ENCODE measurements at regions not wholly inside any gene's neighbourhood (a gene's known extent, or its start where the extent isn't known, plus 50 kb on each side); places are given as distances from the start of the nearest gene placed in this dataset.

GRCh38 chr11:35087648-35088047, 51.3 kb upstream of the CD44 start:
- TF ChIP-seq EP300 (IDR thresholded peaks at IDR 0.05) (no peak), POLR2AphosphoS2 (conservative IDR thresholded peaks at IDR 0.05; ENCODE audit: low read length) (no peak), BCL3 (IDR thresholded peaks at IDR 0.05) (no peak), POLR2A (IDR thresholded peaks at IDR 0.05; ENCODE audit: low read length) (no peak), NFE2L2 (conservative IDR thresholded peaks at IDR 0.05; ENCODE audit: low read length) (no peak), CTCF (IDR thresholded peaks at IDR 0.05) (no peak), BHLHE40 (IDR thresholded peaks at IDR 0.05; ENCODE audit: low read depth, low read length) (no peak), MAX (IDR thresholded peaks at IDR 0.05) (no peak)
- TF ChIP-seq, protein P1, sequence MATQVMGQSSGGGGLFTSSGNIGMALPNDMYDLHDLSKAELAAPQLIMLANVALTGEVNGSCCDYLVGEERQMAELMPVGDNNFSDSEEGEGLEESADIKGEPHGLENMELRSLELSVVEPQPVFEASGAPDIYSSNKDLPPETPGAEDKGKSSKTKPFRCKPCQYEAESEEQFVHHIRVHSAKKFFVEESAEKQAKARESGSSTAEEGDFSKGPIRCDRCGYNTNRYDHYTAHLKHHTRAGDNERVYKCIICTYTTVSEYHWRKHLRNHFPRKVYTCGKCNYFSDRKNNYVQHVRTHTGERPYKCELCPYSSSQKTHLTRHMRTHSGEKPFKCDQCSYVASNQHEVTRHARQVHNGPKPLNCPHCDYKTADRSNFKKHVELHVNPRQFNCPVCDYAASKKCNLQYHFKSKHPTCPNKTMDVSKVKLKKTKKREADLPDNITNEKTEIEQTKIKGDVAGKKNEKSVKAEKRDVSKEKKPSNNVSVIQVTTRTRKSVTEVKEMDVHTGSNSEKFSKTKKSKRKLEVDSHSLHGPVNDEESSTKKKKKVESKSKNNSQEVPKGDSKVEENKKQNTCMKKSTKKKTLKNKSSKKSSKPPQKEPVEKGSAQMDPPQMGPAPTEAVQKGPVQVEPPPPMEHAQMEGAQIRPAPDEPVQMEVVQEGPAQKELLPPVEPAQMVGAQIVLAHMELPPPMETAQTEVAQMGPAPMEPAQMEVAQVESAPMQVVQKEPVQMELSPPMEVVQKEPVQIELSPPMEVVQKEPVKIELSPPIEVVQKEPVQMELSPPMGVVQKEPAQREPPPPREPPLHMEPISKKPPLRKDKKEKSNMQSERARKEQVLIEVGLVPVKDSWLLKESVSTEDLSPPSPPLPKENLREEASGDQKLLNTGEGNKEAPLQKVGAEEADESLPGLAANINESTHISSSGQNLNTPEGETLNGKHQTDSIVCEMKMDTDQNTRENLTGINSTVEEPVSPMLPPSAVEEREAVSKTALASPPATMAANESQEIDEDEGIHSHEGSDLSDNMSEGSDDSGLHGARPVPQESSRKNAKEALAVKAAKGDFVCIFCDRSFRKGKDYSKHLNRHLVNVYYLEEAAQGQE (IDR thresholded peaks at IDR 0.05), result no peak
